SK-N-MC (cell line): ENCODE measurements at regions not wholly inside any gene's neighbourhood (a gene's known extent, or its start where the extent isn't known, plus 50 kb on each side); places are given as distances from the start of the nearest gene placed in this dataset.

Source experiments
- EZH2 ChIP-seq: fragments of 200-600 bp; sonication (generic); IDR thresholded peaks from one replicate; pipeline ENCODE4 v1.6.1; 2017; ENCODE audit warnings: antibody characterized with exemption
- FOXP2 ChIP-seq: optimal IDR thresholded peaks from 2 replicates; pipeline ENCODE3; 2011; ENCODE audit warnings: mild to moderate bottlenecking, moderate library complexity; ENCODE audit not compliant: insufficient read depth; ENCODE audit errors: extremely low read length, control extremely low read depth
- POLR2AphosphoS5 ChIP-seq: IDR thresholded peaks from 2 replicates; pipeline ENCODE4 v1.6.1; 2012; ENCODE audit warnings: mild to moderate bottlenecking, low read depth, low read length, borderline replicate concordance

GRCh38 chr6:10205120-10205519 is 209.8 kb downstream of the TFAP2A start:
- TF ChIP-seq EZH2, result no peak
- no peak for TF ChIP-seq POLR2AphosphoS5
- no peak for TF ChIP-seq FOXP2
